ENCODE measurements at regions not wholly inside any gene's neighbourhood (a gene's known extent, or its start where the extent isn't known, plus 50 kb on each side); places are given as distances from the start of the nearest gene placed in this dataset.

DNA sequence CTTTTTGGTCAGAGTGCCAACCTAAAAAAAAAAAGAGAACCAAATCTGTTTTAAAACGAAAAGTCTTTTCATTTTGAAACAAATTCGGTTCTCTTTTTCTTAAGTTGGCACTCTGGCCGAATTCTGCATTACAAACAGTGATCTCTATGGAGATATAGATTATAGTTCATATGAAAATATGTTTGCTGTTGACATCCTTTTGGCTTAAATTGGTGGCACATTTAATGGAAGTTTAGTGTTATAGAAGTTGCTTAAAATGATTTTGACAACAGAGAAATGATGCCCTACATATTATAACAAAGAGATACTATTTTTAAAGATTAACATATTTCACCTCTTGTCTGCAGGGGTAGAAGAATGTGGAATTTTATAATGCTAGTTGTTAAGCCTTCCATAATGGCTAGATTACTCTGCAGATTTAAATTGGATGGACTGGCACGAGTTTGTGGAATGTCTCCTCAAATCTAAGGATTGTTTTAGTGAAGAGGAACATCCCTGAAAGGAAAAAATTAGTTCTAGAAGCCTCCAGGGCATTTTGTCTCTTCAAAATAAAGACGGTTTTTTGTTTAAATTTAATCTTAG lies 222.9 kb upstream of the CDH2 start (continued):
- no peak for TF ChIP-seq MZF1 (tag by site-specific recombination; IDR thresholded peaks at IDR 0.05; ENCODE audit: borderline replicate concordance)

DNA sequence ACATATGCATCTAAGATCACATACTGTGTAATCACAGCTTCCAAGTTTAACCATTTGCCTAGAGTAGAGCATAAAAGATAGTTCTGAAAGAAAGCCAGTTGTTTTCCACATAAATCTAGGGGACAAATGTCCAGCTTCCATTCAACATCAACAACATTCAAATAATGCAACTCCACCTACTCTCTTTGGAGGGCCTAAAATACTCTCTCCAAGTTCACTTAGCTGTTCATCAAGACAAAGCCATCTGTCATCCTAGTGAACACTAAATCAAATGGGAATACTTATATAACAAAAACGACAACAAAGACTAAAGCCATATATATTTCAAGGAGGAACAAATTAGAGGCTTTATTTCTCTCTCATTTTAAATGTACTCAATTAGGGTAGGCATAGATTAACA lies 221.5 kb upstream of the CDH2 start:
- Histone ChIP-seq H3K36me3 (ENCODE audit: control insufficient read depth in 2 of 2, insufficient read depth in 1 of 2, low read length in 2 of 2) (no peaks in the 10 kb centered on the region), H3K27ac (ENCODE audit: extremely low read depth, low read depth, low read length) (no peak overlapping the region), H3K4me1 (ENCODE audit: control insufficient read depth, insufficient read depth, low read length) (no peaks in the 10 kb centered on the region), H3K9me3 (ENCODE audit: control insufficient read depth, insufficient read depth, low read depth, low read length) (no peaks in the 10 kb centered on the region), H3K4me3 (ENCODE audit: low read depth, low read length) (no peak overlapping the region)
- ChIA-PET POLR2A (no interaction called here), CTCF (no interaction called here)
- no peak for TF ChIP-seq HOXA7 (CRISPR knock-in tag; IDR thresholded peaks at IDR 0.05; ENCODE audit: borderline replicate concordance)
- no peak for TF ChIP-seq ZNF211 (tag by site-specific recombination; IDR thresholded peaks at IDR 0.05; ENCODE audit: low read depth)
- no peak for TF ChIP-seq ZNF121 (tag by site-specific recombination; IDR thresholded peaks at IDR 0.05)
- TF ChIP-seq ZNF335 (tag by site-specific recombination; conservative IDR thresholded peaks at IDR 0.05) = no peak
- no peak for TF ChIP-seq ZNF174 (tag by site-specific recombination; IDR thresholded peaks at IDR 0.05)
- no peak for TF ChIP-seq ZNF610 (tag by site-specific recombination; IDR thresholded peaks at IDR 0.05; ENCODE audit: borderline replicate concordance)
- TF ChIP-seq MYNN (tag by site-specific recombination; IDR thresholded peaks at IDR 0.05; ENCODE audit: borderline replicate concordance) = no peak
- no peak for TF ChIP-seq GLI2 (tag by site-specific recombination; IDR thresholded peaks at IDR 0.05; ENCODE audit: borderline replicate concordance, low read depth)
- TF ChIP-seq ZSCAN23 (tag by site-specific recombination; IDR thresholded peaks at IDR 0.05) = no peak
- TF ChIP-seq GLIS2 (tag by site-specific recombination; IDR thresholded peaks at IDR 0.05) = no peak
- TF ChIP-seq ZNF629 (tag by site-specific recombination; IDR thresholded peaks at IDR 0.05) = no peak
- TF ChIP-seq, protein P1, sequence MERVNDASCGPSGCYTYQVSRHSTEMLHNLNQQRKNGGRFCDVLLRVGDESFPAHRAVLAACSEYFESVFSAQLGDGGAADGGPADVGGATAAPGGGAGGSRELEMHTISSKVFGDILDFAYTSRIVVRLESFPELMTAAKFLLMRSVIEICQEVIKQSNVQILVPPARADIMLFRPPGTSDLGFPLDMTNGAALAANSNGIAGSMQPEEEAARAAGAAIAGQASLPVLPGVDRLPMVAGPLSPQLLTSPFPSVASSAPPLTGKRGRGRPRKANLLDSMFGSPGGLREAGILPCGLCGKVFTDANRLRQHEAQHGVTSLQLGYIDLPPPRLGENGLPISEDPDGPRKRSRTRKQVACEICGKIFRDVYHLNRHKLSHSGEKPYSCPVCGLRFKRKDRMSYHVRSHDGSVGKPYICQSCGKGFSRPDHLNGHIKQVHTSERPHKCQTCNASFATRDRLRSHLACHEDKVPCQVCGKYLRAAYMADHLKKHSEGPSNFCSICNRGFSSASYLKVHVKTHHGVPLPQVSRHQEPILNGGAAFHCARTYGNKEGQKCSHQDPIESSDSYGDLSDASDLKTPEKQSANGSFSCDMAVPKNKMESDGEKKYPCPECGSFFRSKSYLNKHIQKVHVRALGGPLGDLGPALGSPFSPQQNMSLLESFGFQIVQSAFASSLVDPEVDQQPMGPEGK (tag by site-specific recombination; IDR thresholded peaks at IDR 0.05) = no peak
- TF ChIP-seq ZNF843 (tag by site-specific recombination; IDR thresholded peaks at IDR 0.05) = no peak

DNA sequence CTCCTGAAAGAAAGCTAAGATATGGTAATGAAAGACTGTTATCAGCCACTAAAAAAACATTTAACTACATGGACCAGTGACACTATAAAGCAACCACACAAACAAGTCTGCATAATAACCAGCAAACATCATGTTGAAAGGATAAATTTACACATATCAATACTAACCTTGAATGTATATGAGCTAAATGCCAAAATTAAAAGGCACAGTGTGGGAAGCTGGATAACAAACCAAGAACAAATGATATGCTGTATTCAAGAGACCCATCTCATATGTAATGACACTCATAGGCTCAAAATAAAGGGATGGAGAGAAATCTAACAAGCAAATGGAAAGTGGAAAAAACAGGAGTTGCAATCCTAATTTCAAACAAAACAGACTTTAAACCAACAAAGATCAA lies 213.1 kb upstream of the CDH2 start:
- TF ChIP-seq ZNF48 (tag by site-specific recombination; IDR thresholded peaks at IDR 0.05) (no peak), ZNF529 (tag by site-specific recombination; IDR thresholded peaks at IDR 0.05; ENCODE audit: insufficient replicate concordance) (peak; percentile 60), GLIS1 (tag by site-specific recombination; IDR thresholded peaks at IDR 0.05) (no peak), TRIM28 (IDR thresholded peaks at IDR 0.05; ENCODE audit: borderline replicate concordance, low read length) (peak; percentile 78; the same call in 1 of the 2 replicates), SETDB1 (IDR thresholded peaks at IDR 0.05; ENCODE audit: insufficient read length, low read length) (peak; percentile 95)
- TF ChIP-seq, protein P2, sequence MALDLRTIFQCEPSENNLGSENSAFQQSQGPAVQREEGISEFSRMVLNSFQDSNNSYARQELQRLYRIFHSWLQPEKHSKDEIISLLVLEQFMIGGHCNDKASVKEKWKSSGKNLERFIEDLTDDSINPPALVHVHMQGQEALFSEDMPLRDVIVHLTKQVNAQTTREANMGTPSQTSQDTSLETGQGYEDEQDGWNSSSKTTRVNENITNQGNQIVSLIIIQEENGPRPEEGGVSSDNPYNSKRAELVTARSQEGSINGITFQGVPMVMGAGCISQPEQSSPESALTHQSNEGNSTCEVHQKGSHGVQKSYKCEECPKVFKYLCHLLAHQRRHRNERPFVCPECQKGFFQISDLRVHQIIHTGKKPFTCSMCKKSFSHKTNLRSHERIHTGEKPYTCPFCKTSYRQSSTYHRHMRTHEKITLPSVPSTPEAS (tag by site-specific recombination; IDR thresholded peaks at IDR 0.05) = no peak
- TF ChIP-seq, protein P3, sequence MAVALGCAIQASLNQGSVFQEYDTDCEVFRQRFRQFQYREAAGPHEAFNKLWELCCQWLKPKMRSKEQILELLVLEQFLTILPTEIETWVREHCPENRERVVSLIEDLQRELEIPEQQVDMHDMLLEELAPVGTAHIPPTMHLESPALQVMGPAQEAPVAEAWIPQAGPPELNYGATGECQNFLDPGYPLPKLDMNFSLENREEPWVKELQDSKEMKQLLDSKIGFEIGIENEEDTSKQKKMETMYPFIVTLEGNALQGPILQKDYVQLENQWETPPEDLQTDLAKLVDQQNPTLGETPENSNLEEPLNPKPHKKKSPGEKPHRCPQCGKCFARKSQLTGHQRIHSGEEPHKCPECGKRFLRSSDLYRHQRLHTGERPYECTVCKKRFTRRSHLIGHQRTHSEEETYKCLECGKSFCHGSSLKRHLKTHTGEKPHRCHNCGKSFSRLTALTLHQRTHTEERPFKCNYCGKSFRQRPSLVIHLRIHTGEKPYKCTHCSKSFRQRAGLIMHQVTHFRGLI (tag by site-specific recombination; IDR thresholded peaks at IDR 0.05) = no peak
- Histone ChIP-seq H3K4me3 (ENCODE audit: low read depth, low read length) (no peak overlapping the region), H3K4me1 (ENCODE audit: control insufficient read depth, insufficient read depth, low read length) (no peaks in the 10 kb centered on the region), H3K27ac (ENCODE audit: extremely low read depth, low read depth, low read length) (no peak overlapping the region), H3K36me3 (ENCODE audit: control insufficient read depth in 2 of 2, insufficient read depth in 1 of 2, low read length in 2 of 2) (no peaks in the 10 kb centered on the region), H3K9me3 (ENCODE audit: control insufficient read depth, insufficient read depth, low read depth, low read length) (no peaks in the 10 kb centered on the region)
- CTCF ChIA-PET = no interaction called here
- POLR2A ChIA-PET = no interaction called here
